Psoas muscle (tissue), 7 donors: ENCODE measurements at regions not wholly inside any gene's neighbourhood (a gene's known extent, or its start where the extent isn't known, plus 50 kb on each side); places are given as distances from the start of the nearest gene placed in this dataset.

Experiments
- ATAC-seq, 4 donors: fragments of 200-7000 bp; cut with Tn5 transposase; one replicate each; pipeline ENCODE4 v1.9.1; 2020; ENCODE audit warnings: moderate library complexity in 3 of 4, mild to moderate bottlenecking in 2 of 4
- DNase-seq, 2 donors: peaks; one replicate each; pipeline ENCODE4 v3.0.0-alpha.2; 2020
- H3K27ac ChIP-seq: fragments of 200-600 bp; one replicate; pipeline ENCODE4 v1.8.0; 2022
- H3K27me3 ChIP-seq, 3 donors: fragments of 200-600 bp in 1 of 3; one replicate each; pipeline versions ENCODE4 v1.6.1 to v1.8.0; 2013 to 2022; ENCODE audit warnings: low read length in 2 of 3, mild to moderate bottlenecking in 2 of 3, moderate library complexity in 1 of 3; ENCODE audit not compliant: insufficient read depth in 3 of 3
- H3K36me3 ChIP-seq, 2 donors: fragments of 200-600 bp in 1 of 2; one replicate each; pipeline versions ENCODE4 v1.6.1 to v1.8.0; 2013 to 2022; ENCODE audit warnings: low read depth in 1 of 2, mild to moderate bottlenecking in 1 of 2, moderate library complexity in 1 of 2; ENCODE audit not compliant: insufficient read depth in 1 of 2
- H3K4me1 ChIP-seq: fragments of 200-600 bp; one replicate; pipeline ENCODE4 v1.8.0; 2022
- H3K4me3 ChIP-seq: fragments of 200-600 bp; one replicate; pipeline ENCODE4 v1.8.0; 2022; ENCODE audit warnings: mild to moderate bottlenecking
- H3K9me3 ChIP-seq: fragments of 200-600 bp; one replicate; pipeline ENCODE4 v1.8.0; 2022
- CTCF ChIP-seq: fragments of 200-600 bp; IDR thresholded peaks from one replicate; pipeline ENCODE4 v1.8.0; 2022; ENCODE audit warnings: antibody characterized with exemption
- WGBS, 3 donors: extraction: QIAGEN DNeasy Blood & Tissue Kit; methylation state at CpG; one replicate each; pipeline versions ENCODE4 v1.1.6 to v1.1.7; 2013; 5-methylcytosine and 5-hydroxymethylcytosine counted together
- intact Hi-C, 2 donors: fragments of 100-400 bp; cut with DNase I; formaldehyde crosslinking; loops; one replicate each; pipeline versions ENCODE4 v1.11.0 to v1.14.2; 2022
- donor health status: healthy with polysubstance abuse.
- donor health status: DM: no; HTN: no; CAD: no; lungs with moderate emphysema.
- donor health status: Bipolar disorder and iron deficiency.
- donor health status: healthy.
- donor health status: DM: yes; HTN: yes; CAD: no.
- donor health status: DM: no; HTN: no; CAD: no.
- donor health status: DM: yes; HTN: yes; CAD: no.

- Histone ChIP-seq H3K4me1 (no peaks in the 10 kb centered on the region), H3K27me3 (no peaks in the 10 kb centered on the region), H3K27ac (no peak overlapping the region), H3K36me3 (no peaks in the 10 kb centered on the region), H3K4me3 (no peak overlapping the region), H3K9me3 (no peaks in the 10 kb centered on the region)
- WGBS, 3 donors: 93 to 97% (median 95%) methylated on average over 9 of the region's 9 CpGs
- DNase-seq: no peak
- ATAC-seq: no peak
- intact Hi-C loops: no loop called here
- TF ChIP-seq CTCF: no peak
These were observed 111.2 kb upstream of the HDAC4 start for GRCh38 chr2:239512054-239512453.

DNA sequence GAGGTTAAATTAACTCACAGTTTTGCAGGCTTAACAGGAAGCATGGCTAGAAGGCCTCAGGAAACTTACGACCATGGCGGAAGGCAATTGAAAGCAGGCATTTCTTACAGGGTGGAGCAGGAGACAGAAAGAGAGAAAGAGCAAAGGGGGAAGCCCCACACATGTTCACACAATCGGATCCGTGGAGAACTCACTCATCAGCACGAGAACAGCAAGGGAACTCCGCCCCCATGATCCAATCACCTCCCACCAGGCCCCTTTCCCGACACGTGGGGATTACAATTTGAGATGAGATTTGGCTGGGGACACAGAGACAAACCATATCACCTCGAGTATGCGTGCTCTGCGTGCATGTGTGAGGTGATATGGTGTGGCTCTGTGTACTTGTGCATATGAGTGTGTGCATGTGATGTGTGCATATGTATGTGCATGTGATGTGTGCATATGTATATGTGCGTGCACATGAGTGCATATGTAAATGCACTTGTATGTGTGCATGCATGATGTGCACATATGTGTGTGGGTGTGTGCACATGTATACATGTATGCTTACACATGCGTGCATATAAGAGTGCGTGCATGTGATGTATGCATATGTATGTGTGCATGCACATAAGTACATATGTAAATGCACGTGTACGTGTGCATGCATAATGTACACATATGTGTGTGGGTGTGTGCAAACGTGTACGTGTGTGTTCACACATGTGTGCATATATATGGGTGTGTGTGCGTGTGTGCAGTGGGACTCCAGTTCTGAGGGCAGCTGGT lies 108.7 kb upstream of the HDAC4 start:
- H3K27ac ChIP-seq: no peak overlapping the region
- DNase-seq (peak in 1 of 2 donors; percentile 5), ATAC-seq (no peak)
- H3K4me3 ChIP-seq: no peak overlapping the region
- no peaks in the 10 kb centered on the region for H3K36me3 ChIP-seq
- H3K9me3 ChIP-seq: no peaks in the 10 kb centered on the region
- intact Hi-C loops: no loop called here
- 68 to 74% (median 71%) methylated on average over 19 of the region's 19 CpGs for WGBS, 3 donors
- TF ChIP-seq CTCF: no peak
- H3K4me1 ChIP-seq: no peaks in the 10 kb centered on the region
- no peaks in the 10 kb centered on the region for H3K27me3 ChIP-seq

DNA sequence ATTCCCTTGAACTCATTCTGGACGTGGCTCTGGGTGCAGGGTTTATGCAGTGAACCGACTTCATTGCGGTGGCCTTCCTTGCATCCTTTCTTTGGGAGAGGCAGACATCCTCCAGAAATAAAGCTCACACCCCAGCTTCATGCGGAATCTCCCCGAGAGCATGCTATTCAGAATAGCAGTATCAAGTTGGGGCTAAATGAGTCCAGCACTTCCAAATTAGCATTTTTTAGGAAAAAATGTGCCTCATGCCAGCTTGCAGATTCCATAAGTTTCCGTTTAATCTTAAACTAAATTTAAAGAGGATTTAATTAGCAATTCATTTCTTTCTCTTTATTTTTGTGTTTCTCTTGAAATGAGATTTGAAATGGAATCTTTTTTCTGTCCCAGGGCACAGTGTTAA lies 107.4 kb upstream of the HDAC4 start:
- TF ChIP-seq CTCF: no peak
- ATAC-seq: no peak

GRCh38 chr2:239507576-239508258 lies 106.9 kb upstream of the HDAC4 start:
- intact Hi-C loops: no loop called here
- DNase-seq: peak in 1 of 2 donors; percentile 33
- Histone ChIP-seq H3K9me3 (no peaks in the 10 kb centered on the region), H3K4me3 (no peak overlapping the region), H3K36me3 (no peaks in the 10 kb centered on the region), H3K4me1 (no peaks in the 10 kb centered on the region), H3K27me3 (no peaks in the 10 kb centered on the region), H3K27ac (no peak overlapping the region)
- no peak for TF ChIP-seq CTCF
- no peak for ATAC-seq
- 84 to 91% (median 84%) methylated on average over 15 to 18 of the region's 18 CpGs for WGBS, 3 donors

More for the DNA sequence above, 107.4 kb upstream of the HDAC4 start:
- Histone ChIP-seq H3K4me1 (no peaks in the 10 kb centered on the region), H3K9me3 (no peaks in the 10 kb centered on the region), H3K36me3 (no peaks in the 10 kb centered on the region), H3K4me3 (no peak overlapping the region), H3K27me3 (no peaks in the 10 kb centered on the region), H3K27ac (no peak overlapping the region)
- DNase-seq: no peak
- WGBS, 3 donors: 91 to 96% (median 94%) methylated on average over 6 of the region's 6 CpGs
- intact Hi-C loops: no loop called here
